NCI-H146 (cell line): ENCODE measurements at regions not wholly inside any gene's neighbourhood (a gene's known extent, or its start where the extent isn't known, plus 50 kb on each side); places are given as distances from the start of the nearest gene placed in this dataset.
"Not testable (repeated sequence)": the region's sequence is repeated elsewhere in the genome, so short reads cannot be mapped to it uniquely, and the experiment has no call there.

Experiments
- DNase-seq: peaks from one replicate; lab custom pipeline; 2025; lab: John Stamatoyannopoulos, UW

DNA sequence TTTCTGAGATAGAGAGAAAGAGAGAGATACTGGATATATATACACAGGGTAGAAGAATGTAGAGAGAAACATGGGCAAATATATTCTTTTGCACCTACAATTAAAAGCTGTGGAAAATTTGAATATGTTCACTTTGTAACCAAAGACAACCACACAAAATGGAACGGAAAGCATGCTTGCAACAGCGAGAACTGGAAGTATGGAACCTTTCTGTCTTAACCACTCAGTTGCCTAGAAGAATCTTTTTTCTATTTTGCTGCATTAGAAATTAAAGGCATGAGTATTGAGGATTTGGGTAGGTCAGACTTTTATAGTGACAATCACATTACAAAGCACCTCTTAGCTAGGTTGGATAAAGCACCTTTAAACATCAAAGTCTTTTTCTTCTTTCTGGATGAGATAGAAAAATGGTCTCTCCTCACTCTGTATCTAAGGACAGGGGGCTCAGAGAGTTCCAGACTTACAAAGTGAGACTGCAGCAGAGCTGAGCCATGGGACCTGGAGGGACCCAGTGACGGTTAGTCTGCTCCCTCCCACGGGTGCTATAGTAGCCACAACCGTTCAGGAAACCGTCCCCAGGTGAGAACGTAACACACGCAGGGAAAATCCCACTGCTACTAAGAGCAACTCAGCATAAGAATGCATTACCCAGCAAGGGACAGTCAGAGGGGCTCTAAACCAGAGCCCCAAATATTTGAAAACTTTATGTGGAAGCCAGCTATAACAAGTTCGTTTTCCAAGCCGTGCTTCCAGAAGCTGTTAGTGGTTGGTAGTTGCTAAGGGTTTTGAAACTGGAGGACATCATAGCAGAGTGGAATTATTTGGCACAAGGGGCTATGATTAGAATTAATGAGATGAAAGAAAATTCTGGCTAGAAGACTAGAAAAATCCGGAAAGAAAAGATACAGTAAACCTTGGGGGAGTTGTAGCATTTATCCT, 97.1 kb downstream of the DAD1 start:
- DNase-seq, result no peak

DNA sequence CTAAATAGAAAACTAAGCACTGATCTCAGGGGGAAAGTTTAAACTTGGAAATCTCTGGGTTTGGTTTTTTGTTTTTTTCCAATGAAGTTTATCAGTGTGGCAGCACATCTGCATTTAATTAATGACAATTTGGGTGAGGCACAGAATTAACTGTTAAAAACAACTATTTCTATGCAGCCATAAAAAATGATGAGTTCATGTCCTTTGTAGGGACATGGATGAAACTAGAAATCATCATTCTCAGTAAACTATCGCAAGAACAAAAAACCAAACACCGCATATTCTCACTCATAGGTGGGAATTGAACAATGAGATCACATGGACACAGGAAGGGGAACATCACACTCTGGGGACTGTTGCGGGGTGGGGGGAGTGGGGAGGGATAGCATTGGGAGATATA, 98.0 kb downstream of the DAD1 start:
- DNase-seq, result not testable (repeated sequence)

DNA sequence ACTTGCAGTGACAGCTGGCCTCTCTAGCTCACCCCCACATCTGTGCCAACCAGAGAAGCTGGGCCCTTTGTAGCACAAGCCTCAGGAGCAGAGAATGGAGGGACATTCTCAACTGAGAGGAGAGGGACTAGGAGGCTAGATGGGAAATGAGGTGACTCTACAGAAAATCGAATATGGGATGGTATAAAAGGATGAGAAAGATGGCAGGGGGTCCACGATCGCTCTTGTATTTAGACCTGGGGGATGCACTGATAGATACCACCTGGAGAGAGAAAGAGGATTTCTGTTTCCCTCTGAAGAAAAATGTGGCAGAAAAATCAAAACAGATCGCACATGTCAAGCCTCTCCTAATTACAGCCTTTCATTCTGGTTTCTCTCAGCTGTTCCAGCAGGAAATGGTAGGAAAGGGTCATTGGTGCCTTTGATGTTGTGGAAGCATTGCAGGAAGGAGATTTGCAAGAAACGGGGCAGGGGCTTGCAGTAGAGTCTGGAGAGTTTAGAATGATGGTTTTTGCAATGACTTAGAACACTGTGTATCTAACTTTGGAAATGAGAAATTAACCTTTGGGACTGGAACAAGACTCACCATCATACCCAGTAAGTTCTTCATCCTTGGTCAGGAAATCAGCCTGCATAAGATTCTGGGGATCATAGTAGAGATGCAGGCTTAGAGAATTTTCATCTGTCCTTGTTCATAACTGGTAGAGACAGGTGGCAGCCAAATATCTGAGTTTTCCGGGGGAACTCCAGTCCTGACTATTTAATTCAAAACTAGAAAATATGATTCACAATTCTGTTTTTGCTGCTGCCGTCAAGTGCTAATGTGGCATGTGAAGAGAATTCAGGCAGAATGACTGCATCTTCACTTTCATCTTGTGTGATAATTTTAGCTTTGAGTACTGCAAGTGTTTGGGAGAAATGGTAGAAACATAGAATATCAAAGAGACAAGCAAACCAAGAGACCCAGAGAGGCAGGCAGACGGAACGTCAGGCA, 98.8 kb downstream of the DAD1 start:
- DNase-seq, result no peak

DNA sequence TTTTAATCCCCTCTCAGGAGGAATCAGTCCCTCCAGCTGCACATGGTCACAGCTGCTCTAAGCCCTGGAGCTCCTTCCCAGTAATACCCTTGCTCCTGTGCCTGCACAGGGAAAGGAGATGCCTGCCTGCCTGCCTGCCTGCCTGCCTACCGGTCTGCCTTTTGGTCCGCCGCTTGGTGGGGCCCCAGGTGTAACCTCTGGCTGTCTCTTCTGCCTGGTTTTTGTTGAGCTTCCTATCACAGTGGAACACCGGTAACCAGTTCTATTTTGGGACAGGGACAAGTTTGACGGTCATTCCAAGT, 99.8 kb downstream of the DAD1 start:
- no peak for DNase-seq

DNA sequence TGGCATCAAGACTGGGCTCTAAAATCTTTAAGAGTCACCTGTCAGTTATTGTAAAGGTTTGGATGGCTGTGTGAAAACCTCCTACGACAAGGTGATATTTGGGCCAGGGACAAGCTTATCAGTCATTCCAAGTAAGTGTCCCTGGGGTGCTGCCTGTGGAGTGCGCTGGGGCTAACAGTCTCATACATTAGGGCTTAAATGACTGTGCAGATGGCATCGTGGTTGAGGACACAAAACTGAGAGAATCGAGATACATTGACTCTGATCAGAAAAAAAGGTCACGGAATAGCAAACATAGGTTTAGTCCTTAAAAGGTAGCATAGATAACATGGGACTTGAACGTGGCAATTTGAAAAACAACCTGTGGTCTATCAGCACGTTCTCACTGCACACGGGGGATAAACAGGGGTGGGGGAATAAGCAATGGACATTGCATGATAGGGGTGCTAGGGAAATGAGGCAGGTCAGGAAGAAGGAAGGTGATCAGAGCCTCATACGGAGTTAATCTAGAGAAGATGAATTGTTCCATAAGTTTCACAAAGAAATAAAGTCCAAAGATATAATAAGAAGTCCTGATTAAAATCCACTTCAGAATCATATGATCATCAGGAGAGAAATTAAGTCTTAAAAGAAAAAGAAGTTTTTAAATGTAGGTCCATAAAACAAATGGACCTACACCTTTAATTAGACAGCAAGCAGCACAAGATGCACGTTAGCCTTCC, 100.3 kb downstream of the DAD1 start:
- DNase-seq, result no peak

DNA sequence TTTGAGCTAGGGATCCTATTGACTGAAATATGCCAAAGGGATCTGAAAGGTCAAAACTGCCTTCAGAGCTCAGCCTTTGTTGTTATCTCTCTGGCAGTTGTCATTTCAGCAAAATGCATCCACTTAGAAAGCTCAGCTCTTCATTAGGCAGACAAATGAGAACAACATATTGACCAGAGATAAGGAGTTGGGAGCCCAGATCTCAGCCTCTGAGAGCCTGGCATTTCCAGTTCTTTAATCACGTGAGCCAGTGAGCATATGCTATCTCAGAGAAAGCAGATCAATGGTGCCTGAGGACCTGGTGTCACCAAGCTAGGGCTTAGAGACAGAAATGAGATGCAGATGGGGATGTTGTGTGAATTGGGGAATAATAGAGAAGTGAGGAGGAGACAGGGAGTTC, 101.1 kb downstream of the DAD1 start:
- DNase-seq, result no peak

DNA sequence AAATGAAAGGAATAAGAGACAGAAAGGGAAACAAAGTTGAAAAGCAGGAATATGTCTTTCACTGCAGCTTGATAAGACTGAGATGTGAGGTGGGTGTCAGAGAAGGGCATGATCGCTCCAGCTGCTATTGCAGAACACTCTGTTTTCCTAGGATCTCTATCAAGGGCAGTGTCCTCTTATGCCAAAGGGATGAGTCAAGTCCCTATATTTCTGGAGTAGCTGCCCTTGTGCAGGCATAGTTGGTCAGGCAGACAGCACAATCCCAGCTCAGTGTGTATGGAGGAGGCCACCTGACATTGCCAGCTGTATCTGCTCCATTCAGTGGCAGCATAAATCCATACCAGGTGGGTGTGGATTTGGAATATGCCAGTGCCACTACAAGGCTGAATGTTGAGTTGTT, 101.6 kb downstream of the DAD1 start:
- DNase-seq, result no peak

DNA sequence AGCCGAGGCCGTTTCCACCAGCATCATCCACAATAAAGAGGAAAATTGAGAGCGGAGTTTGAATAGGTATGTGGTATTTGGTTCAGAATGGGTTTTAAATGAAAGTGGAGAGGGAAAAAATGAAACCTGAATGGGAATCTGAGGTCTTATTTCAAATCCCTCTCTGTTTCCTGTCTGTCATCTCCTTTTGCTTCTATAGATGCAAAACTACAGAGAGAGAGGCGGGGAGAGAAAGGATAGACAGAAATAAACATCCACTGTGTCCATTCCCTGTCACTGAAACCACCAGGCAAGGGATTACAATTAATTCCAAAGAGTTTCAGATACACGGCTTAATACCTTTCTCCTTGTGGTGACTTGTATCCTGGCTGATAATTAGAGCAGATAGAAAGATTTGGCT, 102.3 kb downstream of the DAD1 start:
- no peak for DNase-seq

DNA sequence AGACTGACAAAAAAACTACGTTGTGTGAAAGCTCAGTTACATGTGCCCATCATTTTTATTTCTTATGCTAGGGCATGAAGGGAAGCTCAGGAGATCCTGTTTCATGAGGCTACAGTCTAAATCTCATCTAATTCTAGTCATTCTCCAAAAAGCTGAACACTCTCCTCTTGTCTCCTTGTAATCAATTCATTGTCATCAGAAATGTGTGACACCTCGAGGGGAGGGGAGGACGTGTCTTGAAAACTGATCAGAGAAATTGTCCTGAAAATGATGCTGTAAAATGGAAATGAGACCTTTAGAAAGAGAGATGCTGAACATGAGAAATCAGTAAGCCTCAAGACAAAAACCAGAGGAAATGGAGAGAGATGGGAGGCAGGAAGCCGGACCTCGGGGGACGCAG, 103.4 kb downstream of the DAD1 start:
- DNase-seq, result no peak

DNA sequence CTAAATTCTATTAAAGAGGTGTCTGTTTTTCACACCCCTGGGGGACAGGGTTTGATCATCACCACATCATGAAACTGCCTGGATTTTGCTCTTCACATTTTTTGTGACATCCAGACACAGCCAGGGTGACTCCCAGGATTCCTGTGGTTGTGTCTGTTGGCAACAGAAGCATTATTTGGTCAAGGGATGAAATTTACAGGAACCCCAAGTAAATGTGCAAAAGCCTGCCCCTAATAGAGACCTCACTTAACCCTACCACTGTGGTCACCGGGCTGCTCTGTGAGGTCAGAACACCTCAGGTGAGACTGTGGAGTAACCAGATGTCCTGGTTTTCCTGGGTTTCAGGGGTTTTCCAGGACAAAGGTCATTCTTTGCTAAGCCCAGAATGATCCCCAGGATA, 103.8 kb downstream of the DAD1 start:
- no peak for DNase-seq

DNA sequence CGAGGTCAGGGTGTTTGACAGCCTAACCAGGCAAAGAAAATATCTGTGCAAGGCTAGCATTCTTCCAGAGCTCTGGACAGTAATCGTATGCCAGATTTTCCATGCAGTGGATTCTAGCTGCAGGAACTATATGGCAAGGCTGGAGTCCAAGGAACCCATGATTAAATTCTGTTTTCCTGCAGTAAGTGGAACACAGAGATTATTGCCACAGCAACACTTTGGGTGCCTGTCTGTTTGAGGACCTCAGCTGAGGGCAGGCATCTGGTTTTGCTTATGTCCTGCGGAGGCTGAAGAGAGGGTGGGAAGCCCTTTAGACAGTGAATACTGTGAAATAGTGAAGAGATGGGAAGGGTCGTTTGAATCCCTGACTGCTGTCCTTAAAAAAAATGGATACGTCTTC, 104.4 kb downstream of the DAD1 start:
- DNase-seq, result no peak

DNA sequence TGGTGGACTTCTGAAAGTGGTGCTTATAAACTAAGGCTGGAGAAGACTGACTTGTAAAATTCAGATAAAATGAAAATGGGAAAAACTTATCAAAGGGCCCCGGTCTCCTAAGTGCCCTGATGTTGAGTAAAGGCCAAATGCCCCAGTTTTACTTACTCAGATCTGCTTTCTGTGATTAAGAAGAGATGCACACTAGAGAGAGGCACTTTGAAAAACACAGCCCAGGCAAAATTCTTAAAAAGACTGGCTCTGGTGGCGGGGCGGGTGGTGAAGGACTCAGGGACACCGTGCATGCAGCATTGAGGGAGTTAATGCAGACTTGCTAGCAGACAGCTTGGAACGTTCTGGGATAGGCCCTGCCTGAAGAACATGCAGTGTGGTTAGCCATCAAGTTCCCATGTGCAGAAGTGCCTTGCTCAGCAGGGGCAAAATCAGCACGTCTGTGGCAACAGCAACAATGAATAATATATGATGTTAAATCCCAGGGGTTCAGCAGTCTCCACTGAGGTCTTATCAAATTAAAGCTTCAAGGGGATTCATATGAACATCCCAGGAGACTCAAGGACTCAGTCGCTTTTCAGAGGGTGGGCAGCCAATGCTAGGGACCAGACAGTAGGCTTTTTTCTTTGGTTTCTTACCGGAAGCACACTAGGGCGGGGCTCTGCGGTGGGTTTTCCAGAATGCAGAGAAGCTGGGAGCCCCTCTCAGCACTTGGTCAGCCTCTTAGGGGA, 105.0 kb downstream of the DAD1 start:
- DNase-seq, result no peak

DNA sequence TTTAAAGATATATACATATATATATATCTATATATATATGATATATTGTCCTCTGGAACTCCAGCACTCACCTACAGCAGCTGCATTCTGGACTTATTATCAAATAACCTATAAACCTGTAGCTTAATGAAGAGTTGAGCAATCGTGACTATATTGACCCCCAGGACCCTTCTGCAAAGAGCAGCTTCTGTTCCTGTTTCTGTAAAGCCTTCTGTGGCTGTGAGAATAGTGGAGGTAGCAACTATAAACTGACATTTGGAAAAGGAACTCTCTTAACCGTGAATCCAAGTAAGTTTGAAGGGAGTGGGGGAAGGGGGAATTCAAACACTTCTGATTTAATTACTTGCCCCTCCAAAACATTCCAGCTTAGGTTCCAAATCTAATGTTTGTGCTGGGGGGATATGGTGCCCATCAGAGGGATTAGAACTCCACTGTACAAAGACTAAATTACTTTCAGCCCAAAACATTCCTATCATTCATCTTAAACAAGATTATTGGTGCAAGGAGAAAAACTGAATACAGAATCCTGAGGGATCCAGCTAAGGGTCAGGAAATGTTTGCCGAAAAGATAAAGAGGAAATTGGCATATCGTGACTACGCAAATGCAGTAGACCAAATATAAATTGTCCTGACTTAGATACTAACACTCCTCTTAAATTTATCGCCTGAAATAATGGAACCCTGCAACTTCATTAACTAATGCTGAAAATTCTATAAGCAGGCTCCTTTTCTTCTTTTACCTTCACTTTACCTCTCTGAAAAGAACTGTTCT, 106.1 kb downstream of the DAD1 start:
- no peak for DNase-seq

DNA sequence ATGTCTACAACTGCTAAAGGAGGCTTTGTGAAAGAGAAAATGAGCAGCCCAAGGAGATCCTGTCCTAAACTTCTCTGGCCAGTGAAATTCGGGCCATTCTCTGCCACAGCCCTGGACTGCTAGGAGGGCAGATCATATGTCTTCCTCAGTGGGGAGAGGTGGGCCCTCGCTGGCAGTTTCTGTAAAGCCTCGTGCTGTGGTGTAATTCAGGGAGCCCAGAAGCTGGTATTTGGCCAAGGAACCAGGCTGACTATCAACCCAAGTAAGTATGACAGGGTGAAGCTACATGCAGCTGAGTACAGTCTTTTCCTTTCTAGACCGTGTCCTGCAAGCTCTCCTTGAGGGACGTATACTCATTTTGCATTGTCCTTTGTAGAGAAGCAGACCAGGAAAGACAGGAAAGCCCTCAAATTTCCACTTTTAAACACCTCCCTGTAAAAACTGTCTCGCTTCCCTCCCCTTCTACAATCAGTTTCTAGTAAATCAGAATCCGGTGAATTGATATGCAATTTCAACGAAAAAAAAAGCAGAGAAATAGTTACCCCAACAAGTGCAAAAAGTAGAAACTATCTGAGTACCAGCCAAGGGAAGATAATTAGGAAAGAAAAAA, 106.8 kb downstream of the DAD1 start:
- DNase-seq, result no peak

DNA sequence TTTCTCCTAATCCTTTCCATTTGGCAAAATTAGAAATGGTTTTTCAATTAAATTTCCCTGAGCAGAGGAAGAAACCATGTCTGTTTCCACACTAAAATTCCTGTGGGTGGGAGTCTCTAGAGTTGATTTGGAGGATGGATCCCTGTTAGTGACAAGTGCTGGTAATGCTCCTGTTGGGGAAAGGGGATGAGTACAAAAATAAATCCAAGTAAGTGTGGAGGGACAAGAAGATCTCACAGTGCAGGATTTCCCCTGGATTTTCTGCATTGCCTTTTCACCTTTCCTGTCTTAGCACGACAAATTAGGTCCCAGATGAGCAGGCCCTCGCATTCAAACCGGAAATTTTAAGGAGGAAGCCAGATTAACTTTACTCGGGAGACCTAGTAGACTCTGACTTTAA, 107.5 kb downstream of the DAD1 start:
- no peak for DNase-seq

DNA sequence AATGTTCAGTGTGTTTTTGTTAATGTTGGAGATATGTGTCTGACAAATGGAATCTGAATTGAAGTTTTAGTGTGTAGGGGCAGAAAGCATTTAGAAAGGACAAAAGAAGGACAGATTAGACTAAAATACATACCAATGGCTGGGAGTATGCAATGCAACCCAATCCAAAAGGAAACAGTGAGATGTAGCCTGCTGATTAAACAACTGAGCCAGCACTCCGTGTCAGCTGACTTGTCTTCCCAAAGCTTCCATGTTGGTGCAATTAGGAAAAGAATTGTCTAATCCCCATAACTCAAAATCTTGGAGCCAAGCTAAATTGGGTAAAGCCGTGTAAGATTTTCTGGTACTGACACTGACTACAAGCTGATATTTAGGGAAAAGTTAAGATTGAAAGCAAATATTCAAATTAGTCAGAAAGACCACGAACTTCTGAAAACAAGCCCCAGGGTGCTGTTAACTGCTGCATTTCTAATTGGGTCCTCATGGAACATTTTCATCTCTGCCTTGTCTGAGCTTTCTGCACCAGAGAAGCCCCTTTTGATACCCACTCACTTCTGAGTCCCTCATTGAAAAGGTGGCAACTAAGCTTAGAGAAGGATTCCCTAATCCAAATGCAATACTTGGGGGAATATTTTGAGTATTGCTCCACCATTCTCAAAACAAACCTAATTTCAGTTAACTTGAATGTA, 109.1 kb downstream of the DAD1 start:
- no peak for DNase-seq

DNA sequence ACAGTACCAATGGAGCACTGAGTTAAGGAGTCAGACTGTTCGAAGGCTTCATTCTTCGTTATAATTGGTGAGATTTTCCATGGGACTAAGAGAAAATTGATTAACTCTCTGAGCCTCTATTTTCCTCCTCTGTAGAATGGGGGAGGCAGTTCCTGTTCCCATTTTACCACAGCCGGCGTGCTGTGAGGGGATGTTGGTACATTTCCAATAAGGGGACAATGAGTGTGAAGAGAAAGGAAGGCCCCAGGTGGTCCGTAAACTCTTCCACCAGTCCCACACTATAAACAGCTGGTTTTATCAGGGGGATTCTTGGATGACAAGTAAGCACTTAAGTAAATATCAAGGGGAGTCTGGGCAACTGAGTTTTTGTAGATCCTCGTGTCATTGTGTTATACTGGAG, 109.9 kb downstream of the DAD1 start:
- no peak for DNase-seq

DNA sequence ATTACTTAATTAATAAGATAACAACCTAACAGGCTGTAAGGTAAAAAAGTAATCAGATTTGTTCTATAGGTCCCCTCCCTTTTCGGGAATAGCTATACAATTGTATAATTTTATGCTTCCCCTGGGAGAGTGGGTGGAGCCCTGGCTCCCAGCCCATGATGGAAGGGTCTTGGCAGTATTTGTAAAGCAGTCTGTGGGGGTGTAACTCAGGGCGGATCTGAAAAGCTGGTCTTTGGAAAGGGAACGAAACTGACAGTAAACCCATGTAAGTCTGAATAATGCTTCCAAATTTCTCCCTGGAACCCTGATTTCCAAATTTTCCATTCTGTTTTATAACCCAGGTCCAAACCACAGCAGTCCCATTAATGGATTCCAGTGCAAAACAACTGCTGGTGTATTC, 110.4 kb downstream of the DAD1 start:
- no peak for DNase-seq

DNA sequence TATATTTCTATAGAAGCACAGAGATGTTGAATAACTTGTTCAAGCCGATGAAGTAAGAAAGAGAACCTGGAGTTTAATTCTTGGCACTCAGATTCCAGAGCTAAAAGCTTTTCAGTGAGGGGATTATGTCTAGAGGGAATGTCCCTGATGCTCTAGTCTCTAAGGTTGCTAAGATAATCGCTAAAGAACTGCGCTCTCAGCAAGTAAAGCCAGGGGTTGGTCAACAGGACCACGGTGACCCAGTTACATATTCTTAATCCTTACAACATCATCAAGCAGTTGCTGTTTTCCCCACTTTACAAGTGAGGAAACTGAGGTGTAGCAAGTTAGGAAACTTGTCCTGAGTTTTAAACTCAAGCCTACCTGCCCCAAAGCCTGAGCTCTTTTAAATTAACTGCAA, 110.8 kb downstream of the DAD1 start:
- no peak for DNase-seq
